Hippocampal formation (tissue), 2 donors: ENCODE measurements at regions not wholly inside any gene's neighbourhood (a gene's known extent, or its start where the extent isn't known, plus 50 kb on each side); places are given as distances from the start of the nearest gene placed in this dataset.
"Not testable (repeated sequence)": the region's sequence is repeated elsewhere in the genome, so short reads cannot be mapped to it uniquely, and the experiment has no call there.

Experiments used
- DNase-seq, 2 donors: peaks; one replicate each; lab custom pipeline; 2025; lab: John Stamatoyannopoulos, UW

DNA sequence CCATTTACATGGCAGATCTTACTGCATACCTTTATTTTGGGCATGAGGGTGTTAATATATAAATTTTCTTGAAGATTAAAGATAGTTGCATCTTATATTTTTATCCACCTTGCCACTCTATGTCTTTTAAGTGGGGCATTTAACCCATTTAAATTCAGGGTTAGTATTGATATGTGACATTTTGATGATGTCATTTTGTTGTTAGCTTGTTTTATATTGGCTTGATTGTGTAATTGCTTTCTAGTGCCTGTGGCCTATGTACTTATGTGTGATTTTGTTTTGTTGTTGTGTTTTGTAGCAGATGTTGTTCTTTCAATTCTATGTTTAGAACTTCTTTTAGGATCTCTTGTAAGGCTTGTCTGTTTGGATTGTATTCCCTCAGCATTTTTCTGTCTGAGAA is 939.9 kb upstream of the CDH9 start:
- DNase-seq: no peak

DNA sequence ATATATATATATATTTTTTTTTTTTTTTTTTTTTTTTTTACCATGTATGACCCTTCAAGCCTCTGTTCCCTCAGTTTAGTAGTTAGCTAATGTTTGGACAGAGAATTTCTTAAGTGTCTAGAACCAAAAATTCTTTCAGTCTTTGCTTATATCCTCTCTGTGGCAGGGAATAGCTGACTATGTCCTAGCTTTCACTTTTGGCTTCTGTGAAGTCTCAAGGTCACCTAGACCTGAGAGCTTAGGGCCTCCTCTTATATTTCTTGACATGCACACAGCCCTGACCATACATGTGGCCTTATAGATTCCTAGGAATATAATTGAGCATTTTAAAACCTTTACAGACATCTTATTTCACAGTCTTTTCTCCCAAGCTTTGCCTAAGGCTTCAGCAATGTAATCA is 930.8 kb upstream of the CDH9 start:
- no peak for DNase-seq

GRCh38 chr5:27963050-27963783 is 924.8 kb upstream of the CDH9 start:
- DNase-seq: no peak

- DNase-seq: no peak
Observed at GRCh38 chr5:27962198-27962597, 923.8 kb upstream of the CDH9 start.

DNA sequence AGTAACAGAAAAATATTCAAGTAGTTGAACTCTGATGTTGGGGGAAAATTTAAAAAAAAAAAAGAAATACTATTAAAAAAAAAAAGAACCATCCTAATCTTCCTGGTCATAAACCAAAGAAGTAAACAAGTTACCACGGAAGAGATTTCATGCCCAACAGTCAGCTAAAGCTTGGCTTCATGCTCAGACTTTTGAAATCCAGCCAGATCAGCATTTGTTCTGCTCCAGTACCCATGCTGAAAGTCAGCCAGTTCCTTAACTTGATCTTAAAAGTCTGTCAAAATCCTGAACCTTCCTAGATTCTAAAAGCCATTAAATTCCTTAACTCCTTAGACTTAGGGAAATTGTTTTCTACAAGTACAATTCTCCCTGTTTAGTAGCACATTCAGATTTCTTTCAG is 908.7 kb upstream of the CDH9 start:
- no peak for DNase-seq

DNA sequence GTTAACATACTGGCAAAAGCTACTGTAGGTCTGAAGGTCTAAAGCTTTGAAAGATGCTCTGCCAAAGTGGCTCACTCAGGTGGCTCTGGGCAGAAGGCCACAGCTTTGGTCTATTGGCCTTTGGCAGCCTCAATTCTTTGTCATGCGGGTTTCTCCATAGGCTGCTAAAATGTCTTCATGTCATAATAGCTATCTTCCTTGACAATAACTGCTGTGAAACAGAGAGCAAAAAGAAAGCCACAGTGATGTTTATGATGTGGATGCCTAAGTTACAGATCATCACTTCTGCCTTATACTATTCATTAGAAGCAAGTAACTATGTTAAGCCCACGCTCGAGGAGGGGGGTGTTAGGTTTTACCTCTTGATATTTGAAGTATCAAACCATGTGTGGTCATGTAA is 906.1 kb upstream of the CDH9 start:
- DNase-seq: no peak

DNA sequence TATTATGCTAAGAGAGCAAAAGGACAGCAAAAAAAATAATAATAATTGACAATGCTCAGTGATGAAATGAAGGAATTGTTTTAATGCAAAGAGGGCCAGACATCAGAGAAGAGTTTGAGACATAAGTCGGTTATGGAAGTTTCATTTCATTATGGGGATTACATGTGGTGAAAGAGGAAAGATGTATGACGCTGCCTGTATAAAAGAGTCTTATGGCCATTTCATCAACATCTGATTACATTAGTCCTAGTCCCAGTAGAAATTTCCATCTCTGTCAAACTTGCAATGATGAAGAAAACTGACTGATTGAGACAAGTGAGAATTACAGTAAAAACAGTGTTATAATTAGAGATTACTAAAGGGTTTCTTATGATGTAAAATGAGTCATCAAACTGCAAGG is 900.6 kb upstream of the CDH9 start:
- no peak for DNase-seq

DNA sequence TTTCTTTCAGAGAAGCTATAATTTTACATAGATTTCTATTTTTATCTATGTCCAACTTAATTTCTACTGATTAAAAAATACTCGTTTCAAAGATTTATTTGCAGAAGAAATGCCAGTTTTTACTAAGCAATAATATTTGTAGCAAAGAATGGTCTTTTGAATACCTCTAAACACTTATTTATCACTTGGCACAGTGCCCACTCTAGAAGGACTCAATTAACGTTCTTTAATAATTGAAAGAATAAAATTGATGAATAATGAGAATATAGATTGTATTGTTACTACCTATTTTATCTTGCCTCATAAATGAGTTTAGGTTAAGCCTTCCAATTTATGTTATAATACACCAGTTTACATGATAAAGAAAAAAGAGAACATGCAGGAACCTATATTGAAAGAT is 889.7 kb upstream of the CDH9 start:
- DNase-seq: no peak

GRCh38 chr5:27911216-27911615 is 872.8 kb upstream of the CDH9 start:
- DNase-seq: no peak

GRCh38 chr5:27908341-27908740 is 870.0 kb upstream of the CDH9 start:
- no peak for DNase-seq

DNA sequence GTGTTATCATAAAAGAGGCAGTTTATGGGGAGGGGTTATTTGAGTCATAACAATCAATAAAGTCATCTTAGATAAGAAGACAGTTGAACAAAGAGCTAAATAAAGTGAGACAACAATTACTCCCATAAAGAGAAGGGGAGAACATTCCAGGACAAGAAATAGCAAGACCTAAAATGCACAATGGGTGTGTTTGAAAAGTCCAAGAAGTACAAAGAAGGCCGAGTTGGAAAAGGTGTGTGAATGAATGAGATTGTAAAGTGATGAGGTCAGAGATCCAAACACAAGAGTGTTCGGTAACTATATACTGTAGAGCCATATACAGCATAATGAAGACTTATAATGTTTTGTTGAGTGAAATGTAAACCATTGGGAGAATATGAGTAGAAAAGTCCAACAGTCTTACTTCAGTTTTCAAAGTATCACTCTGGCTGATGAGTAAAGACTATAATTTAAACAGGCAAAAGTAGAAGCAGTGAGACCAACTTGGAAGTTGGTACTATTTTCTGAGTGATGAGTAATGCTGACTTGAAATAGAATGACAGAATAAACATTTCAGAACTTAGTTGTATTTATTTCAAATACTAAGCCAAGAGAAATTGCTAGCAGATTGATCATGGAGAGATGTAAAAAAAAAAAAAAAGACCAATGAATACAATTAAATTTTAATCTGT is 868.7 kb upstream of the CDH9 start:
- no peak for DNase-seq

GRCh38 chr5:27906481-27906880 is 868.1 kb upstream of the CDH9 start:
- no peak for DNase-seq

GRCh38 chr5:27900761-27901160 is 862.4 kb upstream of the CDH9 start:
- no peak for DNase-seq

- DNase-seq: no peak
Observed at GRCh38 chr5:27876071-27876470, 837.7 kb upstream of the CDH9 start.

DNA sequence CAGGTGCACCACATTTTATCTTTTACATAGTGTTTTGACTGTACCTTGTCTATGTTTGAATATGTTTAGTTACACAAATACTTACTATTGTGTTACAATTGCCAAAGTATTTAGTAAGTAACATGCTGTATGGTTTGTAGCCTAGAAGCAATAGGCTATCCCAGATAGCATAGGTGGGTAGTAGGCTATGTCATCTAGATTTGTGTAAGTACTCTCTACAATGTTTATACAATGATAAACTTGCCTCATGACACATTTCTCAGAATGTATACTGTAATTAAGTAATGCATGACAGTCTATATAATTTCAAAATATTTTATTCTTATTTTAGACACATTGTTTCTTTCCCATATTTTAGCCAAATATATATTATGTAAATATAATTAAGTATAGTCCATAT is 836.8 kb upstream of the CDH9 start:
- DNase-seq: no peak

- DNase-seq: no peak
Observed at GRCh38 chr5:27868292-27868691, 829.9 kb upstream of the CDH9 start.

DNA sequence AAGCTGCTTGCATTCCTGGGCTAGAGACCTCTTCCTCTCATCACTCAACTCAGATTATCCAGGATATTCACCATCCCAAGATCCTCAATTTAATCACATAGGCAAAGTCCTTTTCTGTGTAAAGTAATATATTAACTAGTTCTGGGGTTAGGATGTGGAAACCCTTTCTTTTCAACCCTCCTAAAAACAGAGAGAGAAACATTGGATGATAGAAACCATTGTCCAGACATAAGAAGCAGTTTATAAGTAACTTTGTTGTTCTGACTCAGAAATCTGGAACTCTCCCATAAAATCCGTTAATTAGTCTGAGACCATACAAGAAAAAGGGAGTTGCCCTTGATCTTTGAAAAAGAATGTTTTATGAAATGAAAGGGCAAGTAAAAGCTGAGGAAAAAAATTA is 817.1 kb upstream of the CDH9 start:
- no peak for DNase-seq

GRCh38 chr5:27854243-27854852 is 816.0 kb upstream of the CDH9 start:
- no peak for DNase-seq

- no peak for DNase-seq
Observed at GRCh38 chr5:27845248-27845647, 806.9 kb upstream of the CDH9 start.

- DNase-seq: not testable (repeated sequence)
Observed at GRCh38 chr5:27836704-27837103, 798.3 kb upstream of the CDH9 start.

DNA sequence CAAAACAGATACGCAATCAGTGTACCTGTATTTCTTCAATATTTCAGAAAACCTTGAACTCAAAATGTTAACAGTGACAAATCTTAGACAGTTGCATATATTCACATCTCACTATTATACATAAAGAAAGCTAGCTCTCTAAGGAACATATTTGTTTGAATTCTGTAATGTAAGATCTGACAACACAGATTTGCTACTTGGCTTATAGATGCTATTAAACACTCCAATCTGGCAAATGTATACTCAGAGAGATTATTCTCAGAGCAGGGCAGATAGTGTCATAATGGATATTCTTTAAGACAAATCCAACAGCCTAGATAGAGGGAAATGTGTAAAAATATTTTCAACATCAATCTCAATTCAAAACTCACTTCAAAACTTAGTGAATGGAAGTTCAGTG is 794.5 kb upstream of the CDH9 start:
- DNase-seq: no peak

DNA sequence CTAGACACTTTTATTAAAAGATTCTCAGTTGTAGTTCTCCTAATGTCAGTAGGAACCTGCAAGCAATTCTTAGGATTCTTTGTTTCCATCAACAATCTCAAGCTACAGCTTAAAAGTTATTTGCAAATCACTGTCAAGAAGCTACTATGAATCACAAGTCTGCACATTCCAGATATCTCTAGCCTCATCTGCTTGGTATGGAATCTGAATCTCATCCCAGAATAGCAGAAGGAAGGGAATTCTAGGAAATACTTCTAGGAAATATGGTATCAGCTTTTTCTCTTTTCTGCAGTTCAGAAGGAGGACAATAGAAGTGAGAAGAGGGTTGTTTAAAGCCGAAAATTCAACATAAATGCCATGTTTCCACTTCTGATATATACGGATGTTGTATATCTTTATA is 792.2 kb upstream of the CDH9 start:
- no peak for DNase-seq

- DNase-seq: no peak
Observed at GRCh38 chr5:27821681-27822080, 783.3 kb upstream of the CDH9 start.
